Thymus (tissue), 11 donors: ENCODE measurements at regions not wholly inside any gene's neighbourhood (a gene's known extent, or its start where the extent isn't known, plus 50 kb on each side); places are given as distances from the start of the nearest gene placed in this dataset.

Experiments
- DNase-seq, 9 donors: peaks; one replicate each; pipeline ENCODE4 v3.0.0-alpha.2; 2013; ENCODE audit warnings: low spot score in 9 of 9, low read depth in 6 of 9, missing footprints in 1 of 9
- H3K27ac ChIP-seq, 2 donors: one replicate each; pipeline ENCODE4 v1.5.1; 2013; ENCODE audit warnings: control low read depth in 1 of 2, low read depth in 1 of 2, low read length in 1 of 2, mild to moderate bottlenecking in 1 of 2, moderate library complexity in 1 of 2
- H3K27me3 ChIP-seq, 2 donors: one replicate each; pipeline ENCODE4 v1.5.1; 2013; ENCODE audit warnings: low read length in 1 of 2; ENCODE audit not compliant: control insufficient read depth in 2 of 2, insufficient read depth in 1 of 2
- H3K36me3 ChIP-seq, 2 donors: one replicate each; pipeline ENCODE4 v1.5.1; 2013; ENCODE audit warnings: low read length in 1 of 2, mild to moderate bottlenecking in 1 of 2, moderate library complexity in 1 of 2; ENCODE audit not compliant: control insufficient read depth in 2 of 2, insufficient read depth in 2 of 2
- H3K4me1 ChIP-seq, 2 donors: one replicate each; pipeline ENCODE4 v1.5.1; 2013; ENCODE audit warnings: low read length in 2 of 2; ENCODE audit not compliant: control insufficient read depth in 2 of 2, insufficient read depth in 2 of 2
- H3K4me3 ChIP-seq, 2 donors: one replicate each; pipeline ENCODE4 v1.5.1; 2013; ENCODE audit warnings: low read length in 2 of 2, control low read depth in 1 of 2, mild to moderate bottlenecking in 1 of 2
- H3K9me3 ChIP-seq, 2 donors: one replicate each; pipeline ENCODE4 v1.5.1; 2013; ENCODE audit warnings: low read length in 1 of 2, mild to moderate bottlenecking in 1 of 2; ENCODE audit not compliant: control insufficient read depth in 2 of 2, insufficient read depth in 1 of 2
- WGBS: extraction: QIAGEN DNeasy Blood & Tissue Kit; methylation state at CpG from one replicate; pipeline ENCODE4 v1.1.7; 2013; 5-methylcytosine and 5-hydroxymethylcytosine counted together
- donor health status: healthy.

DNA sequence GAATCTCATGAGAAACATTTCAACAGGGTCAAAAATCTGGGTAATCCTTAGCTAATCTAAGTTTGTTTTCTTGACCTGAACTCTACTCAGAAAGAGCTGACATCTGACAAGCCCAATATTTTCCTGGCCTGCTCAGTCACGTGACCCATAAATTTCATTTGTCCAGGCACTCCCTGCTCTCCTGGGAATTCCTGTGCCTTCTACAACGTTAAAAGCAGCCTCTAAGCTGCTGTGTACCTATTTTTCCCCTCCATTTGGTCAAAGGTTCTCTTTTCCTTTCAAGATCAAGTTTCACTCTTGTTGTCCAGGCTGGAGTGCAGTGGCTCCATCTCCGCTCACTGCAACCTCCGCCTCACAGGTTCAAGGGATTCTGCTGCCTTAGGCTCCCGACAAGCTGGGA is 148.8 kb upstream of the ABCA1 start:
- DNase-seq = no peak
- H3K36me3 ChIP-seq = no peaks in the 10 kb centered on the region
- WGBS = 91% methylated on average over 5 of the region's 5 CpGs

GRCh38 chr9:105079457-105079856 is 151.5 kb upstream of the ABCA1 start:
- WGBS = 100% methylated on average over 2 of the region's 2 CpGs
- Histone ChIP-seq H3K4me1 (no peaks in the 10 kb centered on the region), H3K27ac (no peak overlapping the region), H3K27me3 (no peaks in the 10 kb centered on the region), H3K36me3 (no peaks in the 10 kb centered on the region), H3K9me3 (no peaks in the 10 kb centered on the region), H3K4me3 (no peak overlapping the region)
- no peak for DNase-seq

More for the DNA sequence above, 148.8 kb upstream of the ABCA1 start:
- Histone ChIP-seq H3K4me3 (no peak overlapping the region), H3K9me3 (no peaks in the 10 kb centered on the region), H3K4me1 (no peaks in the 10 kb centered on the region), H3K27me3 (no peaks in the 10 kb centered on the region), H3K27ac (no peak overlapping the region)

GRCh38 chr9:105082843-105083242 is 154.9 kb upstream of the ABCA1 start:
- 91% methylated on average over 7 of the region's 7 CpGs for WGBS
- no peak overlapping the region for H3K27ac ChIP-seq

DNA sequence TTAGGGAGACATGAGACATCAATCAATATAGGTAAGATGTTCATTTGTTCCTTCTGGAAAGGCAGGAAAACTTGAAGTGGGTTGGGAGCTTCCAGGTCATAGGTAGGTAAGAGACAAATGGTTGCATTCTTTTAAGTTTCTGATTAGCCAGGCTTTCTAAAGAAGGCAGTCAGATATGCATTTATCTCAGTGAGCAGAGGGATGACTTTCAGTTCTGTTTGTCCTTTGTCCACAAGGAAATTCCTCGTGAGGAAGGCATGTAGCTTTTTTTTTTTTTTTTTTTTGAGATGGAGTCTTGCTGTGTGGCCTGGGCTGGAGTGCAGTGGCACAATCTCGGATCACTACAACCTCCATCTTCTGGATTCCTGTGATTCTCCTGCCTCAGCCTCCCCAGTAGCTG is 155.3 kb upstream of the ABCA1 start:
- Histone ChIP-seq H3K27ac (no peak overlapping the region), H3K36me3 (no peaks in the 10 kb centered on the region), H3K9me3 (no peaks in the 10 kb centered on the region), H3K4me3 (no peak overlapping the region), H3K27me3 (no peaks in the 10 kb centered on the region), H3K4me1 (peaks cover under 1 to 3% of the 10 kb centered on the region in 2 donors)
- 96% methylated on average over 2 of the region's 2 CpGs for WGBS
- no peak for DNase-seq

More at GRCh38 chr9:105082843-105083242, 154.9 kb upstream of the ABCA1 start:
- Histone ChIP-seq H3K4me3 (no peak overlapping the region), H3K36me3 (no peaks in the 10 kb centered on the region), H3K27me3 (no peaks in the 10 kb centered on the region), H3K4me1 (peaks cover 0 to under 1% of the 10 kb centered on the region in 2 donors), H3K9me3 (no peaks in the 10 kb centered on the region)
- no peak for DNase-seq

GRCh38 chr9:105087910-105088898 is 156.2 kb upstream of the SLC44A1 start:
- WGBS = 83% methylated on average over 4 of the region's 4 CpGs
- H3K27ac ChIP-seq = no peak overlapping the region

DNA sequence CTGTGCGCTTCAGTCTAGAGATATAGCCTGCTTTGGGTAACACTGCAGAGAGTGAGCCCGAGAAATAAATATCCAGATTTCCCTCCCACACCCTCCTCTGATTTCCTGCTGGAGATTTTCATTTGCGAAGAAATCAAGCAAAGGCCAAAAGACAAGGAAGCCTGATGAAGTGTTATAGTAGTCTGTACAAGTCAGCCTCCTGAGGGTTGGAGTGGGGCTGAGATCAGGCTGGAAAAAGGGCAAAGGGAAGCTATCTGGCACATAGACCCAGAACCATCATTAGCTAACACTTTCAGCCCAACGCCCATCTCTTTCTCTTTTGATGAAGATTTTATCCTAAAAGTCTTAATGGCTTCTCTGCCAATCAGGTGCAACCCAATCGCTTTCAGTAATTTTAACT is 154.6 kb upstream of the SLC44A1 start:
- 99% methylated on average over 5 of the region's 5 CpGs for WGBS
- Histone ChIP-seq H3K4me3 (no peak overlapping the region), H3K36me3 (no peaks in the 10 kb centered on the region), H3K27ac (no peak overlapping the region), H3K27me3 (no peaks in the 10 kb centered on the region), H3K9me3 (no peaks in the 10 kb centered on the region), H3K4me1 (peaks cover 2 to 6% of the 10 kb centered on the region in 2 donors)
- no peak for DNase-seq

More at GRCh38 chr9:105087910-105088898, 156.2 kb upstream of the SLC44A1 start:
- DNase-seq = peak in 1 of 9 donors; percentile 37
- no peaks in the 10 kb centered on the region for H3K9me3 ChIP-seq
- H3K27me3 ChIP-seq = no peaks in the 10 kb centered on the region
- H3K4me1 ChIP-seq = peaks cover 2 to 6% of the 10 kb centered on the region in 2 donors
- H3K36me3 ChIP-seq = no peaks in the 10 kb centered on the region
- no peak overlapping the region for H3K4me3 ChIP-seq

- WGBS = 93% methylated on average over 4 of the region's 4 CpGs
- Histone ChIP-seq H3K9me3 (no peaks in the 10 kb centered on the region), H3K36me3 (no peaks in the 10 kb centered on the region), H3K27me3 (no peaks in the 10 kb centered on the region), H3K4me3 (no peak overlapping the region), H3K27ac (no peak overlapping the region), H3K4me1 (peaks cover 2 to 6% of the 10 kb centered on the region in 2 donors)
- no peak for DNase-seq
Observed at GRCh38 chr9:105091004-105091640, 153.3 kb upstream of the SLC44A1 start.

GRCh38 chr9:105093685-105094084 is 150.8 kb upstream of the SLC44A1 start:
- no peaks in the 10 kb centered on the region for H3K4me1 ChIP-seq
- H3K4me3 ChIP-seq = no peak overlapping the region
- H3K36me3 ChIP-seq = no peaks in the 10 kb centered on the region
- no peak for DNase-seq
- H3K9me3 ChIP-seq = no peaks in the 10 kb centered on the region
- no peaks in the 10 kb centered on the region for H3K27me3 ChIP-seq
- peak overlapping the region in 1 of 2 donors; percentile 45 for H3K27ac ChIP-seq
- 95% methylated on average over 1 of the region's 1 CpG for WGBS

GRCh38 chr9:105098370-105098769 is 146.1 kb upstream of the SLC44A1 start:
- Histone ChIP-seq H3K4me1 (no peaks in the 10 kb centered on the region), H3K27ac (no peak overlapping the region), H3K9me3 (no peaks in the 10 kb centered on the region), H3K36me3 (no peaks in the 10 kb centered on the region), H3K27me3 (no peaks in the 10 kb centered on the region), H3K4me3 (no peak overlapping the region)
- 91% methylated on average over 2 of the region's 2 CpGs for WGBS
- DNase-seq = no peak
